Pancreas (tissue), 10 donors: ENCODE measurements at regions not wholly inside any gene's neighbourhood (a gene's known extent, or its start where the extent isn't known, plus 50 kb on each side); places are given as distances from the start of the nearest gene placed in this dataset.

Experiments used
- ATAC-seq, 4 donors: fragments of 200-7000 bp; cut with Tn5 transposase; one replicate each; pipeline versions ENCODE4 v1.8.0 to v1.9.1; 2020; ENCODE audit warnings: mild to moderate bottlenecking in 4 of 4, moderate library complexity in 4 of 4
- DNase-seq, 6 donors: peaks; one replicate each; pipeline ENCODE4 v3.0.0-alpha.2; 2020
- FAIRE-seq: peaks from 2 replicates; lab custom pipeline; 2012; peaks lifted over from hg19 to GRCh38; lab: Jason Lieb, UNC
- H3K27ac ChIP-seq, 4 donors: fragments of 200-600 bp; sonication (generic); 1 replicate in 3 of 4; 2 replicates in 1 of 4; pipeline versions ENCODE4 v1.5.0 to v1.8.0; 2020
- H3K27me3 ChIP-seq, 4 donors: fragments of 200-600 bp; one replicate each; pipeline ENCODE4 v1.8.0; 2021
- H3K36me3 ChIP-seq, 3 donors: fragments of 200-600 bp; sonication (generic) in 1 of 3; one replicate each; pipeline versions ENCODE4 v1.5.0 to v1.8.0; 2020 to 2021
- H3K4me1 ChIP-seq, 3 donors: fragments of 200-600 bp; one replicate each; pipeline ENCODE4 v1.8.0; 2021
- H3K4me3 ChIP-seq, 4 donors: fragments of 200-600 bp; sonication (generic) in 2 of 4; one replicate each; pipeline versions ENCODE4 v1.5.0 to v1.8.0; 2020 to 2021
- H3K9me3 ChIP-seq, 4 donors: fragments of 200-600 bp; one replicate each; pipeline ENCODE4 v1.8.0; 2021
- CTCF ChIP-seq, 4 donors: fragments of 200-600 bp; sonication (generic) in 3 of 4; IDR thresholded peaks; one replicate each; pipeline versions ENCODE4 v1.5.0 to v1.8.0; 2021; ENCODE audit warnings: antibody characterized with exemption in 4 of 4
- WGBS, 2 donors: extraction: QIAGEN DNeasy Blood & Tissue Kit; methylation state at CpG; one replicate each; pipeline ENCODE4 v1.1.7; 2013; 5-methylcytosine and 5-hydroxymethylcytosine counted together
- intact Hi-C, 3 donors: fragments of 100-400 bp; cut with DNase I; formaldehyde crosslinking; loops; one replicate each; pipeline versions ENCODE4 v1.11.1 to v1.14.2; 2022
- donor health status: healthy with polysubstance abuse.
- donor health status: DM: no; HTN: no; CAD: no; lungs with moderate emphysema.
- donor health status: DM: no; HTN: no; CAD: no.
- donor health status: control.
- donor health status: control.
- donor health status: Bipolar disorder and iron deficiency.
- donor health status: DM: yes; HTN: yes; CAD: no.
- donor health status: DM: no; HTN: no; CAD: no.
- donor health status: DM: no; HTN: no; CAD: no.
- donor health status: DM: yes; HTN: yes; CAD: no.

DNA sequence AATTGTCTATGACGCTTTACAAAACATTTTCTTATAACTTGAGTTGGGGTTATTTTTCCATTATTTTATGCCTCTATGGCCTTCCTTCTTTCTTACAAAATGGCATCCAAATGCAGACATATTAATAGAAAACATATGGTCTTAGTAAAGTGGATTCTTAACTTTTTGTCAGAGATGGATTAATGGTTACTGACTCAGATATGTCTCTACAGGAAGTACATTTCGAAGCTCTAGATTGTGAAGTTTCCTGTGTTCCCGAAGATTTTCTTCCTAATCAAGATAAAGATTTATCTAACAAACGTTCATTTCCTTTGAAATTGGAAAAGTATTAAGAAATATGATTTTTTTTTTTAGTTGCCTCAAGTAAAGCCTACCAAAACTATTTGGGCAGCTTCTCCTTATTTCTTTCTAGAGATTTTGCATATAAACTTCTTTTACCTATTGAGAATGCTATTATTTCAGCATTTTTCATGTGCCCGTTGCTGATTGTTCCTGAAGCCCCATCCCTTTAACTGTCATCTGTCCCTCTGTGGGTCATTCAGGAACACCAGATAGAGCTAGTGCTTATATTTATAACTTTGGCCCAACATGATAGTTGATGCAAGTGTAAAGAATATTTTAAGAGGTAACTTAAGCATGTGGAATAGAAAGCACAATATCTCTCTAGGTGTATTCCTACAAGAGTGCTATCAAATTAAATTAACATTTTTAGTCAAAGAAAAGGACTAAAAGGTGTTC lies 498.0 kb downstream of the CCDC85A start:
- intact Hi-C loops: no loop called here
- H3K36me3 ChIP-seq: no peaks in the 10 kb centered on the region
- TF ChIP-seq CTCF (IDR thresholded peaks at IDR 0.05): no peak
- no peak overlapping the region for H3K27ac ChIP-seq
- H3K9me3 ChIP-seq: no peaks in the 10 kb centered on the region
- H3K4me3 ChIP-seq: no peak overlapping the region
- no peak for ATAC-seq
- 47 to 59% methylated on average over 5 of the region's 5 CpGs for whole genome bisulfite sequencing, 2 donors
- H3K4me1 ChIP-seq: no peaks in the 10 kb centered on the region
- H3K27me3 ChIP-seq: no peaks in the 10 kb centered on the region
- no peak for FAIRE-seq
- DNase-seq: no peak

DNA sequence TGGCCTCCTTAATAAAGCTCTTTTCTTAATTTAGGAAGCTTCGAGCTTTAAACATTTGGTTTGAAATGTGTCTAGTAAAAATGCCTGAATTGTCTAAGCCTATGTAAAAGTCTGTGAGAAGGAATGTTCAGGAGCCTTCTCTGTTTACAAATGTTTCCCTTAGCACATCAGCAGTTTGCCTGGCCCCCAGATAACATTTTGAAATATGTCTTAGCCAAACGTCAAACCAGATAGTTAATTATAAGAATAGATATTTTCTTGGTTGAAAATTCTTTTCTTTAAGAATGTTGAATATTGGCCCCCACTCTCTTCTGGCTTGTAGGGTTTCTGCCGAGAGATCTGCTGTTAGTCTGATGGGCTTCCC lies 498.6 kb downstream of the CCDC85A start:
- FAIRE-seq (no peak), ATAC-seq (no peak), DNase-seq (no peak)
- Histone ChIP-seq H3K4me1 (no peaks in the 10 kb centered on the region), H3K9me3 (no peaks in the 10 kb centered on the region), H3K36me3 (no peaks in the 10 kb centered on the region), H3K27ac (no peak overlapping the region), H3K4me3 (no peak overlapping the region), H3K27me3 (no peaks in the 10 kb centered on the region)
- TF ChIP-seq CTCF (IDR thresholded peaks at IDR 0.05): no peak
- 28 to 39% methylated on average over 3 of the region's 3 CpGs for WGBS, 2 donors
- intact Hi-C loops: no loop called here

DNA sequence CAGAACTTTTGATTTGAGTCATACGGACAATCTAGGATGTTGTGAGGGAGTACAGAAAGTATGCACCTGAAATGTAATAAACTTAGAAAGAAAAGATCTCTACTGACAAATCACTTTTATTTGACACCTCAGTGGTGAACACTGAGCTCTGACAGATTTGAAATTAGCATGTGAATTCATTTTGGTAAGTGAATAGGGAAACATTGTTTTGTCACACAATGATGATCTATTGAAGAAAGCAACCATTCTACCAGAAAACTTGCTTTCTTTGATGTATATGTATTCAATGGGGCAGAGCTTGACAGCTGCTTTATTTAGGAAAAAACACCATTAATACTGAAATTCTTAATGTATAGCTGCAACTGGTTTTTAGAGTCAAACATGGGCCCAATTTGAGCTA lies 500.5 kb downstream of the CCDC85A start:
- intact Hi-C loops: no loop called here
- Histone ChIP-seq H3K4me1 (no peaks in the 10 kb centered on the region), H3K9me3 (no peaks in the 10 kb centered on the region), H3K4me3 (no peak overlapping the region), H3K27ac (no peak overlapping the region), H3K27me3 (no peaks in the 10 kb centered on the region), H3K36me3 (no peaks in the 10 kb centered on the region)
- no peak for FAIRE-seq
- no peak for ATAC-seq
- DNase-seq: no peak
- 83 to 94% methylated on average over 1 of the region's 1 CpG for WGBS, 2 donors
- TF ChIP-seq CTCF (IDR thresholded peaks at IDR 0.05): no peak

GRCh38 chr2:56685205-56685604 lies 501.4 kb downstream of the CCDC85A start:
- no peaks in the 10 kb centered on the region for H3K27me3 ChIP-seq
- no peaks in the 10 kb centered on the region for H3K36me3 ChIP-seq
- DNase-seq (no peak), ATAC-seq (no peak), FAIRE-seq (no peak)
- no peak overlapping the region for H3K4me3 ChIP-seq
- H3K4me1 ChIP-seq: no peaks in the 10 kb centered on the region
- H3K27ac ChIP-seq: no peak overlapping the region
- intact Hi-C loops: no loop called here
- no peaks in the 10 kb centered on the region for H3K9me3 ChIP-seq
- TF ChIP-seq CTCF (IDR thresholded peaks at IDR 0.05): no peak
- 76 to 87% methylated on average over 4 of the region's 4 CpGs for WGBS, 2 donors

- no peaks in the 10 kb centered on the region for H3K36me3 ChIP-seq
- intact Hi-C loops: no loop called here
- no peak for FAIRE-seq
- H3K27ac ChIP-seq: no peak overlapping the region
- no peaks in the 10 kb centered on the region for H3K4me1 ChIP-seq
- WGBS, 2 donors: 71 to 86% methylated on average over 1 of the region's 1 CpG
- no peak for TF ChIP-seq CTCF (IDR thresholded peaks at IDR 0.05)
- no peaks in the 10 kb centered on the region for H3K27me3 ChIP-seq
- DNase-seq: no peak
- H3K4me3 ChIP-seq: no peak overlapping the region
- H3K9me3 ChIP-seq: no peaks in the 10 kb centered on the region
- no peak for ATAC-seq
Observed at GRCh38 chr2:56687169-56687568, 503.4 kb downstream of the CCDC85A start.
